ACC112 (cell line): ENCODE measurements at regions not wholly inside any gene's neighbourhood (a gene's known extent, or its start where the extent isn't known, plus 50 kb on each side); places are given as distances from the start of the nearest gene placed in this dataset.
"Not testable (repeated sequence)": the region's sequence is repeated elsewhere in the genome, so short reads cannot be mapped to it uniquely, and the experiment has no call there.

Source experiments
- H2AFZ ChIP-seq: fragments of 200-600 bp; sonication (generic); one replicate; pipeline ENCODE4 v1.6.0; 2017; ENCODE audit warnings: antibody characterized with exemption, low read length; ENCODE audit not compliant: unreplicated experiment
- H3K27ac ChIP-seq: fragments of 200-600 bp; sonication (generic); 2 replicates; pipeline ENCODE4 v1.5.1; 2014; ENCODE audit warnings: low read depth, mild to moderate bottlenecking, antibody characterized with exemption, low read length, moderate library complexity
- H3K27me3 ChIP-seq: fragments of 200-600 bp; sonication (generic); 2 replicates; pipeline ENCODE4 v1.6.1; 2014; ENCODE audit warnings: mild to moderate bottlenecking, antibody characterized with exemption, low read length, moderate library complexity, mixed read lengths; ENCODE audit not compliant: insufficient read depth
- H3K36me3 ChIP-seq: fragments of 200-600 bp; sonication (generic); 2 replicates; pipeline ENCODE4 v1.6.1; 2016; ENCODE audit warnings: mild to moderate bottlenecking, antibody characterized with exemption, low read length, moderate library complexity, mixed read lengths; ENCODE audit not compliant: insufficient read depth
- H3K4me1 ChIP-seq: fragments of 200-600 bp; sonication (generic); one replicate; pipeline ENCODE4 v1.6.1; 2016; ENCODE audit warnings: low read length, mixed read lengths; ENCODE audit not compliant: insufficient read depth, unreplicated experiment, control insufficient read depth
- H3K4me3 ChIP-seq: fragments of 200-600 bp; sonication (generic); 2 replicates; pipeline ENCODE4 v1.5.1; 2014; ENCODE audit warnings: mild to moderate bottlenecking, low read depth, low read length
- H3K79me2 ChIP-seq: fragments of 200-600 bp; sonication (generic); one replicate; pipeline ENCODE4 v1.6.0; 2016; ENCODE audit warnings: low read length; ENCODE audit not compliant: control insufficient read depth, unreplicated experiment, insufficient read depth

- Histone ChIP-seq H2AFZ (no peak overlapping the region), H3K27me3 (no peaks in the 10 kb centered on the region), H3K36me3 (no peaks in the 10 kb centered on the region), H3K27ac (no peak overlapping the region), H3K4me1 (no peaks in the 10 kb centered on the region), H3K4me3 (no peak overlapping the region), H3K79me2 (no peaks in the 10 kb centered on the region)
Observed at GRCh38 chr10:33835556-33835955, 501.1 kb upstream of the NRP1 start.

DNA sequence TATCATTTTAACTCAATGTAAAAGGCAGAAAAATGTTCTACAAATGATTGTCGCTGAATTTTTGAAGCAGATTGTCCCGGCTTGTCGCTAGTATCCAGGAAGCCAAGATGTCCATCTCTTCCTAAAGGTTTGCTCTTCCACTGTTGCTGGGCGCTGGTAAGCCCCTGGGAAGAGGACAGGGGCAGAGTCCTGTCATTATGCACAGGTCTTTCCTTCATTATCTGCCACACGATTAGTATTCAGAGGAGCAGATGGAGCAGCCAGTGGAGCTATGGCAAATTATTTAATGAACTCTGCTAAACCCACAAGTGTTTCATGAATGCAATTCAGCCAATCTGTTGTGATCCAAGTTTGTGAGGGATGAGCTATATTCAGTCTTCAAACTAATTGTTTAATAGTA lies 499.1 kb upstream of the NRP1 start:
- Histone ChIP-seq H2AFZ (no peak overlapping the region), H3K27me3 (no peaks in the 10 kb centered on the region), H3K4me3 (no peak overlapping the region), H3K4me1 (no peaks in the 10 kb centered on the region), H3K36me3 (no peaks in the 10 kb centered on the region), H3K27ac (no peak overlapping the region), H3K79me2 (no peaks in the 10 kb centered on the region)

DNA sequence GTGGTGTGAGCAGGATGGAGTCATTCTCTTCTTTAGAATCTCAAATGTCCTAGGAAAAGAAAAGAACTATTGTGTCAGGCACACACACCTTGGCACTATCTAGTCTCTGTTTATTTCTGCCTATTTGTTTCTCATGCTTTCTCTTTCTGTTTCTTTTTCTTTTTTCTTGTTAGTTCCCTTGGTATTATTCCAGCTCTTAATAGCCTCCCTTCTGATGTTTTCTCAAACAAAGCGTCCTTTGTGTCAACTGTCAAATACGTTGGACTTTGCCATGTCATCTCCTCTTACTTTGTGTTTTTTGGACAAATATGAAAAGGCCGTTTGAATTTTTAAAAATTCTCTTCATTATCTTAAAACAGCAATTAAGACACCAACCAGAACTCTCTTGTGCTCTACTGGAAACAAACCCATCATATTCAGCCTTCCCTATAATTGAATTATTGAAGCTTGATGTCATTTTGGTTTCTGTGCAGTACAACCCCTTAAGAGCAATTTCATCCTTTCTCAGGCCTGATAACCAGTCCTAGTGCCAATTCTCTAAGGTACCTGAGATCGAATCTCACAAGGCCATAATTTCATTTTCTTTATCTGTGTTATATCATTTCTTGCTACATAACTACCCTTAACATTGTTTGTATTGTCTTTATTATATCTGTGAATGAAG lies 497.8 kb upstream of the NRP1 start:
- no peaks in the 10 kb centered on the region for H3K79me2 ChIP-seq
- H3K4me1 ChIP-seq, result no peaks in the 10 kb centered on the region
- no peak overlapping the region for H3K27ac ChIP-seq
- H2AFZ ChIP-seq, result no peak overlapping the region
- H3K4me3 ChIP-seq, result no peak overlapping the region
- H3K36me3 ChIP-seq, result no peaks in the 10 kb centered on the region
- no peaks in the 10 kb centered on the region for H3K27me3 ChIP-seq

GRCh38 chr10:33831591-33831990 lies 497.1 kb upstream of the NRP1 start:
- H2AFZ ChIP-seq, result no peak overlapping the region
- H3K4me1 ChIP-seq, result no peaks in the 10 kb centered on the region
- H3K4me3 ChIP-seq, result no peak overlapping the region
- no peaks in the 10 kb centered on the region for H3K27me3 ChIP-seq
- H3K36me3 ChIP-seq, result no peaks in the 10 kb centered on the region
- no peak overlapping the region for H3K27ac ChIP-seq
- H3K79me2 ChIP-seq, result no peaks in the 10 kb centered on the region

- H2AFZ ChIP-seq, result not testable (repeated sequence)
Observed at GRCh38 chr10:33829899-33830298, 495.4 kb upstream of the NRP1 start.

GRCh38 chr10:33828592-33828991 lies 494.1 kb upstream of the NRP1 start:
- Histone ChIP-seq H3K36me3 (no peaks in the 10 kb centered on the region), H3K4me3 (no peak overlapping the region), H3K4me1 (no peaks in the 10 kb centered on the region), H2AFZ (no peak overlapping the region), H3K27me3 (no peaks in the 10 kb centered on the region), H3K79me2 (no peaks in the 10 kb centered on the region), H3K27ac (no peak overlapping the region)

More at GRCh38 chr10:33829899-33830298, 495.4 kb upstream of the NRP1 start:
- not testable (repeated sequence) for H3K4me3 ChIP-seq, H3K79me2 ChIP-seq, H3K27ac ChIP-seq, H3K36me3 ChIP-seq, H3K27me3 ChIP-seq, H3K4me1 ChIP-seq

- Histone ChIP-seq H3K27me3 (no peaks in the 10 kb centered on the region), H2AFZ (no peak overlapping the region), H3K79me2 (no peaks in the 10 kb centered on the region), H3K4me3 (no peak overlapping the region), H3K4me1 (no peaks in the 10 kb centered on the region), H3K36me3 (no peaks in the 10 kb centered on the region), H3K27ac (no peak overlapping the region)
Observed at GRCh38 chr10:33826186-33826585, 491.7 kb upstream of the NRP1 start.

- Histone ChIP-seq H3K4me1 (no peaks in the 10 kb centered on the region), H3K4me3 (no peak overlapping the region), H2AFZ (no peak overlapping the region), H3K27me3 (no peaks in the 10 kb centered on the region), H3K79me2 (no peaks in the 10 kb centered on the region), H3K36me3 (no peaks in the 10 kb centered on the region), H3K27ac (no peak overlapping the region)
Observed at GRCh38 chr10:33822774-33823173, 488.3 kb upstream of the NRP1 start.

GRCh38 chr10:33820531-33820930 lies 486.1 kb upstream of the NRP1 start:
- H3K27me3 ChIP-seq, result no peaks in the 10 kb centered on the region
- no peaks in the 10 kb centered on the region for H3K36me3 ChIP-seq
- H3K79me2 ChIP-seq, result no peaks in the 10 kb centered on the region
- no peak overlapping the region for H2AFZ ChIP-seq
- no peak overlapping the region for H3K4me3 ChIP-seq
- H3K27ac ChIP-seq, result no peak overlapping the region
- H3K4me1 ChIP-seq, result no peaks in the 10 kb centered on the region

GRCh38 chr10:33819206-33819605 lies 484.7 kb upstream of the NRP1 start:
- Histone ChIP-seq H3K36me3 (no peaks in the 10 kb centered on the region), H3K4me3 (no peak overlapping the region), H3K27me3 (no peaks in the 10 kb centered on the region), H3K4me1 (no peaks in the 10 kb centered on the region), H2AFZ (no peak overlapping the region), H3K27ac (no peak overlapping the region), H3K79me2 (no peaks in the 10 kb centered on the region)

GRCh38 chr10:33818343-33818742 lies 483.9 kb upstream of the NRP1 start:
- no peak overlapping the region for H3K27ac ChIP-seq

More at GRCh38 chr10:33818343-33818742, 483.9 kb upstream of the NRP1 start:
- Histone ChIP-seq H3K4me3 (no peak overlapping the region), H3K36me3 (no peaks in the 10 kb centered on the region), H3K4me1 (no peaks in the 10 kb centered on the region), H3K27me3 (no peaks in the 10 kb centered on the region), H2AFZ (no peak overlapping the region), H3K79me2 (no peaks in the 10 kb centered on the region)
